Smooth muscle cell (in vitro differentiated cells): ENCODE measurements at regions not wholly inside any gene's neighbourhood (a gene's known extent, or its start where the extent isn't known, plus 50 kb on each side); places are given as distances from the start of the nearest gene placed in this dataset.

Source experiments
- DNase-seq: peaks from one replicate; lab custom pipeline; 2025; ENCODE audit not compliant: unreplicated experiment; lab: John Stamatoyannopoulos, UW
- H2AFZ ChIP-seq: fragments of 200-600 bp; sonication (generic); 2 replicates; pipeline ENCODE4 v1.6.0; 2016; ENCODE audit warnings: antibody characterized with exemption, low read depth, mild to moderate bottlenecking
- H3F3A ChIP-seq: fragments of 200-600 bp; sonication (generic); 2 replicates; pipeline ENCODE4 v1.6.0; 2017; ENCODE audit warnings: antibody characterized with exemption, low read depth
- H3K27ac ChIP-seq: fragments of 200-600 bp; sonication (generic); 2 replicates; pipeline ENCODE4 v1.5.1; 2016; ENCODE audit warnings: low read depth, mild to moderate bottlenecking
- H3K27me3 ChIP-seq: fragments of 200-600 bp; sonication (generic); 2 replicates; pipeline ENCODE4 v1.6.1; 2016; ENCODE audit warnings: low read depth, mild to moderate bottlenecking
- H3K36me3 ChIP-seq: fragments of 200-600 bp; sonication (generic); 2 replicates; pipeline ENCODE4 v1.5.1; 2016; ENCODE audit warnings: low read depth
- H3K4me1 ChIP-seq: fragments of 200-600 bp; sonication (generic); 2 replicates; pipeline ENCODE4 v1.5.1; 2016; ENCODE audit warnings: low read depth
- H3K4me2 ChIP-seq: fragments of 200-600 bp; sonication (generic); 2 replicates; pipeline ENCODE4 v1.6.0; 2016; ENCODE audit warnings: mild to moderate bottlenecking
- H3K4me3 ChIP-seq: fragments of 200-600 bp; sonication (generic); 2 replicates; pipeline ENCODE4 v1.5.1; 2016; ENCODE audit warnings: mild to moderate bottlenecking
- H3K79me2 ChIP-seq: fragments of 200-600 bp; sonication (generic); 2 replicates; pipeline ENCODE4 v1.6.0; 2016; ENCODE audit warnings: low read depth, mild to moderate bottlenecking
- H3K9ac ChIP-seq: fragments of 200-600 bp; sonication (generic); 2 replicates; pipeline ENCODE4 v1.6.0; 2016; ENCODE audit warnings: low read depth
- H3K9me3 ChIP-seq: fragments of 200-600 bp; sonication (generic); replicated peaks from 2 replicates; pipeline ENCODE4 v1.5.1; 2016; ENCODE audit warnings: low read depth
- H4K20me1 ChIP-seq: fragments of 200-600 bp; sonication (generic); 2 replicates; pipeline ENCODE4 v1.6.0; 2016; ENCODE audit warnings: low read depth
- WGBS: methylation state at CpG from one replicate; pipeline ENCODE4 v1.1.7; 2016; ENCODE audit warnings: low lambda C conversion rate; 5-methylcytosine and 5-hydroxymethylcytosine counted together
- TF ChIP-seq, protein P1 (sequence below): fragments of 200-600 bp; sonication (generic); IDR thresholded peaks from 2 replicates; pipeline ENCODE4 v1.5.1; 2017; ENCODE audit warnings: borderline replicate concordance, mild to moderate bottlenecking, antibody characterized with exemption; ENCODE audit not compliant: insufficient read depth, poor library complexity, severe bottlenecking

DNA sequence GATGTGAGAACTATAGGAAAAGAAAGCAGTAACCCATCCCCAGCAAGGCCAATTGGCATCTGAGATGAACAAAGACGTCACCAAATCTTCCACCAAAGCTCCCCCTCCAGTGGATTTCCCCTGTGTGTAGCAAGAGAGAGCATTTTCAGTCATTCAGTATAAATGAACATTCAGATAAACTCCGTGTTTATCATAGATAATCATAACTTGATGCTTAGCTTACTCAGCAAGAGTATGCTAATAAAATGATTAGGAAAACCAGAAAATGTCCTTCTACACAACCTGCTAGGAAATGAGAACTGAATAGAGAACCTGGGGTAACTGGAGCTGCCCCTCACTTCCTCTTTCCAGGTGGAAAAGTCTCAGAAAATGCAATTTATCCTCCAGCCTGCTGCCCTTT is 198.0 kb upstream of the CCDC150 start:
- no peak overlapping the region for H3K4me3 ChIP-seq
- no peak overlapping the region for H3K27ac ChIP-seq
- TF ChIP-seq, protein P1, sequence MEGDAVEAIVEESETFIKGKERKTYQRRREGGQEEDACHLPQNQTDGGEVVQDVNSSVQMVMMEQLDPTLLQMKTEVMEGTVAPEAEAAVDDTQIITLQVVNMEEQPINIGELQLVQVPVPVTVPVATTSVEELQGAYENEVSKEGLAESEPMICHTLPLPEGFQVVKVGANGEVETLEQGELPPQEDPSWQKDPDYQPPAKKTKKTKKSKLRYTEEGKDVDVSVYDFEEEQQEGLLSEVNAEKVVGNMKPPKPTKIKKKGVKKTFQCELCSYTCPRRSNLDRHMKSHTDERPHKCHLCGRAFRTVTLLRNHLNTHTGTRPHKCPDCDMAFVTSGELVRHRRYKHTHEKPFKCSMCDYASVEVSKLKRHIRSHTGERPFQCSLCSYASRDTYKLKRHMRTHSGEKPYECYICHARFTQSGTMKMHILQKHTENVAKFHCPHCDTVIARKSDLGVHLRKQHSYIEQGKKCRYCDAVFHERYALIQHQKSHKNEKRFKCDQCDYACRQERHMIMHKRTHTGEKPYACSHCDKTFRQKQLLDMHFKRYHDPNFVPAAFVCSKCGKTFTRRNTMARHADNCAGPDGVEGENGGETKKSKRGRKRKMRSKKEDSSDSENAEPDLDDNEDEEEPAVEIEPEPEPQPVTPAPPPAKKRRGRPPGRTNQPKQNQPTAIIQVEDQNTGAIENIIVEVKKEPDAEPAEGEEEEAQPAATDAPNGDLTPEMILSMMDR: no peak
- no peak for DNase-seq
- H4K20me1 ChIP-seq: no peaks in the 10 kb centered on the region
- H3K9ac ChIP-seq: no peak overlapping the region
- no peaks in the 10 kb centered on the region for H3F3A ChIP-seq
- H3K27me3 ChIP-seq: no peaks in the 10 kb centered on the region
- 60% methylated on average over 2 of the region's 2 CpGs for WGBS
- peaks cover 5% of the 10 kb centered on the region for H3K79me2 ChIP-seq
- no peak overlapping the region for H2AFZ ChIP-seq
- no peaks in the 10 kb centered on the region for H3K36me3 ChIP-seq
- H3K4me1 ChIP-seq: no peaks in the 10 kb centered on the region
- no peaks in the 10 kb centered on the region for H3K9me3 ChIP-seq
- H3K4me2 ChIP-seq: no peak overlapping the region

DNA sequence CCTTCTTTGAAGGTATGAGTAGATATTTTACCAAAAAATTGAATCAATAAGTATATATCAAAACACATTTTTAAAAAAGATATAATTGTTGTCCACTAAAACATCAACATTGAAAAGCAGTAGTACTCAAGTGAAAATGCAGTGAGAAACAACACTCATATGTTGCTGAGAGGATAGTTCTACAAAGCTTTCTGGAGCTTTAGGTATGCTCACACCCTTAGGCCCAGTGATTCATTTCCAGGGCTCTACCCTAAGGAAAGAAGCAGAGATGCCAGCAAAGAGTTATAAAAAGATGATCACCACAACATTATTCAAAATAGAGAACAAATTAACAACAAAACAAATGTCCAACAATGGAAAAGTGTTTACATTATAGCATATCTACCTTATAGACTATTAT is 197.3 kb upstream of the CCDC150 start:
- Histone ChIP-seq H3K4me2 (no peak overlapping the region), H3K9me3 (no peaks in the 10 kb centered on the region), H2AFZ (no peak overlapping the region), H3K79me2 (peaks cover 6% of the 10 kb centered on the region), H3K4me1 (no peaks in the 10 kb centered on the region), H3K27ac (no peak overlapping the region), H4K20me1 (no peaks in the 10 kb centered on the region), H3K36me3 (no peaks in the 10 kb centered on the region), H3K27me3 (no peaks in the 10 kb centered on the region), H3K4me3 (no peak overlapping the region), H3K9ac (no peak overlapping the region), H3F3A (no peaks in the 10 kb centered on the region)
- TF ChIP-seq, protein P1: no peak
- no peak for DNase-seq

DNA sequence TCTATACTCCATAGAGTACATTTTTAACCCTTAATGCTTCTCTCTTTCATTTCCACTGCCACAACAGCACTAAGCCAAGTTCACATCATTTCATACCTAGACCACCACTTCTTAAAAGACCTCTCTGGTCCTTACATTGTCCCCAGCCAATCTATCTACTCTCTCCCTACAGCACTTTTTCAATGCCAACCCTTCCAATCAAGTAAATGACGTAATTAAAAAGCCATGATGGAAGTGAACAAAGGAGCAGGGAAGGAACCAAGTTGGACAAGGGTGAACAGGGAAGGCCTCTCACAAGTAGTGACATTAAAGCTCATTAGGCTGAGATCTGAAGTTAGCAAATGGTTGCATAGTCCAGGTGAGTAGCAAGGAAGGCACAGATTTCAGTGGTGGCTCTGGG is 195.1 kb upstream of the CCDC150 start:
- Histone ChIP-seq H3K9ac (no peak overlapping the region), H3K4me3 (no peak overlapping the region), H3K4me1 (no peaks in the 10 kb centered on the region), H3K79me2 (peaks cover 6% of the 10 kb centered on the region), H3K27ac (no peak overlapping the region), H3K4me2 (no peak overlapping the region), H3F3A (no peaks in the 10 kb centered on the region), H3K36me3 (no peaks in the 10 kb centered on the region), H3K9me3 (no peaks in the 10 kb centered on the region), H4K20me1 (no peaks in the 10 kb centered on the region), H3K27me3 (no peaks in the 10 kb centered on the region), H2AFZ (no peak overlapping the region)
- TF ChIP-seq, protein P1: no peak
- 94% methylated on average over 1 of the region's 1 CpG for WGBS
- DNase-seq: no peak

DNA sequence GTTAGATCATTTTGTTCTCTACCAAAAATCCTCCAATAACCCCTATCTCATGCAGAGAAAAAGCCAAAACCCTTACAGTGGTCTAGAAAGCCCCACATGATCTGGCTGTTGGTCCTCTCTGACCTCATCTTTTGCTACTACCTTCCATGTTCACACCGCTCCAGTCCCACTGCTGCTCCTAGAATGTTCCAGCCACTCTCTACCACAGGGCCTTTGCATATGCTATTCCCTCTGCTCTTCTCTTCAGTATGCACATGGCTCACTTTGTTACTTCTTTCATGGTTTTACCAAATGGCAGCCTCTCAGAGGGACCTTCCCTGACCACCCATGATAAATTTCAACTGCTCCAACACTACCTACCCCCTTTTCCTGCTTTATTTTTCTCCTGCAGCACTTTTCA is 193.5 kb upstream of the CCDC150 start:
- Histone ChIP-seq H3K36me3 (no peaks in the 10 kb centered on the region), H3K27ac (no peak overlapping the region), H3K79me2 (peaks cover 6% of the 10 kb centered on the region), H3K9me3 (no peaks in the 10 kb centered on the region), H3K4me3 (no peak overlapping the region), H3F3A (no peaks in the 10 kb centered on the region), H4K20me1 (no peaks in the 10 kb centered on the region), H3K27me3 (no peaks in the 10 kb centered on the region), H2AFZ (no peak overlapping the region), H3K4me2 (no peak overlapping the region), H3K4me1 (no peaks in the 10 kb centered on the region), H3K9ac (no peak overlapping the region)
- no peak for DNase-seq
- 100% methylated on average over 1 of the region's 1 CpG for WGBS
- TF ChIP-seq, protein P1: no peak
